GM12872 (cell line): ENCODE measurements at regions not wholly inside any gene's neighbourhood (a gene's known extent, or its start where the extent isn't known, plus 50 kb on each side); places are given as distances from the start of the nearest gene placed in this dataset.

Experiments
- TF ChIP-seq, protein P1 (sequence below): IDR thresholded peaks from 3 replicates; pipeline ENCODE4 v1.5.1; 2011; ENCODE audit warnings: low read depth, mild to moderate bottlenecking, low read length, moderate library complexity; ENCODE audit not compliant: insufficient read depth

DNA sequence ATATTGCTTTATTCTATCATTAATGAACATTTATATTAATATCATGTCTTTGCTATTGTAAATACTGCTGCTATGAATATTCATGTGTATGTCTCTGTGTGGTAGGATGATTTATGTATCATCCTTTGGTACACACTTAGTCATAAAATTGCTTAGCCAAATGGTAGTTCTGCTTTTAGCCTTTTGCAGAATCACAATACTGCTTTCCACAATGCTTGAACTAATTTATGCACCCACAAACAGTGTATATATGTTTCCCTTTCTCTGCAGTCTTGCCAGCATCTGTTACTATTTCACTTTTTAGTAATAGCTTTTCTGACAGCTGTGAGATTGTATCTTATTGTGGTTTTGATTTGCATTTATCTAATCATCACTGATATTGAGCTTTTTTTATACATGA lies 254.3 kb upstream of the RBMY1B start:
- TF ChIP-seq, protein P1, sequence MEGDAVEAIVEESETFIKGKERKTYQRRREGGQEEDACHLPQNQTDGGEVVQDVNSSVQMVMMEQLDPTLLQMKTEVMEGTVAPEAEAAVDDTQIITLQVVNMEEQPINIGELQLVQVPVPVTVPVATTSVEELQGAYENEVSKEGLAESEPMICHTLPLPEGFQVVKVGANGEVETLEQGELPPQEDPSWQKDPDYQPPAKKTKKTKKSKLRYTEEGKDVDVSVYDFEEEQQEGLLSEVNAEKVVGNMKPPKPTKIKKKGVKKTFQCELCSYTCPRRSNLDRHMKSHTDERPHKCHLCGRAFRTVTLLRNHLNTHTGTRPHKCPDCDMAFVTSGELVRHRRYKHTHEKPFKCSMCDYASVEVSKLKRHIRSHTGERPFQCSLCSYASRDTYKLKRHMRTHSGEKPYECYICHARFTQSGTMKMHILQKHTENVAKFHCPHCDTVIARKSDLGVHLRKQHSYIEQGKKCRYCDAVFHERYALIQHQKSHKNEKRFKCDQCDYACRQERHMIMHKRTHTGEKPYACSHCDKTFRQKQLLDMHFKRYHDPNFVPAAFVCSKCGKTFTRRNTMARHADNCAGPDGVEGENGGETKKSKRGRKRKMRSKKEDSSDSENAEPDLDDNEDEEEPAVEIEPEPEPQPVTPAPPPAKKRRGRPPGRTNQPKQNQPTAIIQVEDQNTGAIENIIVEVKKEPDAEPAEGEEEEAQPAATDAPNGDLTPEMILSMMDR: no peak

GRCh38 chrY:21259707-21260106 lies 251.4 kb upstream of the RBMY1B start:
- TF ChIP-seq, protein P1: no peak

- TF ChIP-seq, protein P1: peak; percentile 35; the same call in 1 of the 3 replicates
Observed at GRCh38 chrY:21260325-21260724, 250.8 kb upstream of the RBMY1B start.

DNA sequence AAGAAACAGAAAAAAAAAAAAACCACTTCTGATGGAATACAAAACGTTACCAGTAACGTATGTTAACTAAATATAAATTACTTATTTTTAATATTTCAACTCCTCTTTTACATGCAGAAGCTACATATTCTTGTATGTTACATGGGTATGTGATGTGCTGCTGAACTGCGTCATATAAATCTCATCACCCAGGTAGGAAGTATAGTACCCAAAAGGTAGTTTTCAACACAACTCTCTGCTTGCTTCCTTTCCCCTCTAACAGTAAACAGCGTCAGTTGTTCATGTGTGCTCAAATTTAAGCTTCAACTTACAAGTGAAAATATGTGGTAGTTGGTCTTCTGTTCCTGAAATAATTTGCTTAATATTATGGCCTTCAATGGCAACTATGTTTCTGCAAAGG lies 250.0 kb upstream of the RBMY1B start:
- TF ChIP-seq, protein P1: no peak

GRCh38 chrY:21266751-21267150 lies 244.4 kb upstream of the RBMY1B start:
- TF ChIP-seq, protein P1: no peak

DNA sequence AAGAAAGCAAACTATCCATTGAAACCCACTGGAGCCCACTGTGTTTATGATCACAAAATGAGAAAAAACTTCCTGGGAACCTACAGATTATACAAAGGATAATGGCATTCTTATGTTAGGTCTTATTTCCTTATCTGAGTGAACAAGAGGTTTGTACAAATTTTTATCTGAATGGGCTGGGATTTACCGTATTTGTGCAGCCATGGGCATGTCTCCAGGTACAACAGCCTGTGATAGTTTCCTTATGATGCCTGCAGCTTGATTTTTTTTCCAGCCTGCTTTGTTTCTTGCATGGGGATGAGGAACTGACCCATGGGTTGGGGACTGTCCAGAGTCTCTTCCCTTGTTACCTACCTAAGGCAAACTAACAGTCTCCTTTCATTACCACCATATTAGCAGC lies 244.0 kb upstream of the RBMY1B start:
- TF ChIP-seq, protein P1: no peak

DNA sequence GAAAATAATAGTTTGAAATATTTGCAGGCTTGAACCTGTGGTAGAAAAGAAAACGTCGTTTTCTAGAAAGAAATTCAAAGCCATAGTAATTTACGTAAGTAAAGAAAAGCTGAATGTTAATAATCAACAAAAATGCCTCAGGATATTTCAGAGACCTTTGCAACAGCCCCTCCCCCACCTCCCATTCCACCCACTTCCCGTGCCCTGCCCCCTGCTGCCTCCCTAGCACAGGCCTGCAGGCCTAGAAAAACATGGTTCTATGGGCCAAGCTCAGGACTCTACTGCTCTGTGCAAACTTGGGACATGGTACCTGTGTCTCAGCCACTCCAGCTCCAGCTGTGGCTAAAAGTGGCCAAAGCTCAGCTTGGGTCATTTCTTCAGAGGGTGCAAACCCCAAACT lies 223.4 kb upstream of the RBMY1B start:
- TF ChIP-seq, protein P1: no peak

- TF ChIP-seq, protein P1: no peak
Observed at GRCh38 chrY:21288908-21289307, 222.2 kb upstream of the RBMY1B start.
